Kidney (tissue), 13 donors: ENCODE measurements at regions not wholly inside any gene's neighbourhood (a gene's known extent, or its start where the extent isn't known, plus 50 kb on each side); places are given as distances from the start of the nearest gene placed in this dataset.

Experiments
- DNase-seq, 5 donors: peaks; one replicate each; pipeline ENCODE4 v3.0.0-alpha.2; 2013 to 2020
- FAIRE-seq: peaks from 2 replicates; lab custom pipeline; 2012; peaks lifted over from hg19 to GRCh38; lab: Jason Lieb, UNC
- H3K27ac ChIP-seq, 2 donors: one replicate each; pipeline ENCODE4 v1.7.0; 2013; ENCODE audit warnings: low read depth in 2 of 2, low read length in 2 of 2, inconsistent platforms in 1 of 2
- H3K27me3 ChIP-seq: one replicate; pipeline ENCODE4 v1.7.1; 2013; ENCODE audit warnings: low read length, inconsistent platforms; ENCODE audit not compliant: control insufficient read depth, insufficient read depth
- H3K36me3 ChIP-seq, 3 donors: one replicate each; pipeline versions ENCODE4 v1.7.0 to v1.7.1; 2013; ENCODE audit warnings: low read length in 3 of 3, control low read depth in 1 of 3, inconsistent platforms in 1 of 3; ENCODE audit not compliant: insufficient read depth in 3 of 3, control insufficient read depth in 2 of 3
- H3K4me1 ChIP-seq, 3 donors: one replicate each; pipeline versions ENCODE4 v1.7.0 to v1.7.1; 2013; ENCODE audit warnings: low read length in 3 of 3, inconsistent platforms in 1 of 3, low read depth in 1 of 3; ENCODE audit not compliant: control insufficient read depth in 2 of 3, insufficient read depth in 2 of 3
- H3K4me3 ChIP-seq, 3 donors: one replicate each; pipeline versions ENCODE4 v1.7.0 to v1.8.1; 2013; ENCODE audit warnings: low read length in 3 of 3, control low read depth in 1 of 3, inconsistent platforms in 1 of 3
- H3K9ac ChIP-seq, 3 donors: one replicate each; pipeline versions ENCODE4 v1.7.0 to v1.7.1; 2013; ENCODE audit warnings: low read length in 3 of 3, control low read depth in 1 of 3, inconsistent platforms in 1 of 3
- H3K9me3 ChIP-seq, 3 donors: one replicate each; pipeline versions ENCODE4 v1.7.0 to v1.7.1; 2013; ENCODE audit warnings: low read length in 3 of 3, control low read depth in 1 of 3, inconsistent platforms in 1 of 3; ENCODE audit not compliant: control insufficient read depth in 2 of 3, insufficient read depth in 1 of 3
- CTCF ChIP-seq: IDR thresholded peaks from 3 replicates; pipeline ENCODE4 v1.5.1; 2012; ENCODE audit warnings: mild to moderate bottlenecking, moderate library complexity, borderline replicate concordance; ENCODE audit not compliant: insufficient read depth; ENCODE audit errors: extremely low read depth
- intact Hi-C: fragments of 100-400 bp; cut with DNase I; formaldehyde crosslinking; loops from one replicate; pipeline ENCODE4 v1.11.1; 2022
- donor health status: control.
- donor health status: control.
- donor health status: control.
- donor health status: control.
- donor health status: control.
- donor health status: DM: yes; HTN: yes; CAD: no.
- donor health status: Normal renal cell carcinoma (clear cell type).

GRCh38 chr7:24501009-24501408, 72.2 kb upstream of the PALS2 start:
- FAIRE-seq, result no peak
- no peak overlapping the region for H3K4me3 ChIP-seq
- no peak overlapping the region for H3K9ac ChIP-seq
- DNase-seq, result no peak
- no peaks in the 10 kb centered on the region for H3K9me3 ChIP-seq
- H3K27me3 ChIP-seq, result no peaks in the 10 kb centered on the region
- no peak overlapping the region for H3K27ac ChIP-seq
- intact Hi-C loops, result no loop called here
- no peaks in the 10 kb centered on the region for H3K4me1 ChIP-seq
- TF ChIP-seq CTCF, result no peak
- H3K36me3 ChIP-seq, result no peaks in the 10 kb centered on the region

- H3K4me1 ChIP-seq, result no peaks in the 10 kb centered on the region
- DNase-seq (no peak), FAIRE-seq (no peak)
- no peaks in the 10 kb centered on the region for H3K36me3 ChIP-seq
- intact Hi-C loops, result no loop called here
- no peaks in the 10 kb centered on the region for H3K9me3 ChIP-seq
- H3K27ac ChIP-seq, result no peak overlapping the region
- H3K9ac ChIP-seq, result no peak overlapping the region
- no peak overlapping the region for H3K4me3 ChIP-seq
- H3K27me3 ChIP-seq, result no peaks in the 10 kb centered on the region
- TF ChIP-seq CTCF, result no peak
These were observed 71.7 kb upstream of the PALS2 start for GRCh38 chr7:24501443-24502134.

GRCh38 chr7:24502135-24502488, 71.1 kb upstream of the PALS2 start:
- no peaks in the 10 kb centered on the region for H3K27me3 ChIP-seq
- DNase-seq (no peak), FAIRE-seq (no peak)
- H3K27ac ChIP-seq, result no peak overlapping the region
- intact Hi-C loops, result no loop called here
- no peak for TF ChIP-seq CTCF
- no peaks in the 10 kb centered on the region for H3K9me3 ChIP-seq
- H3K4me1 ChIP-seq, result no peaks in the 10 kb centered on the region
- H3K4me3 ChIP-seq, result no peak overlapping the region
- H3K36me3 ChIP-seq, result no peaks in the 10 kb centered on the region
- H3K9ac ChIP-seq, result no peak overlapping the region

GRCh38 chr7:24503506-24503905, 69.7 kb upstream of the PALS2 start:
- Histone ChIP-seq H3K27ac (no peak overlapping the region), H3K36me3 (no peaks in the 10 kb centered on the region), H3K9me3 (no peaks in the 10 kb centered on the region), H3K27me3 (no peaks in the 10 kb centered on the region), H3K4me3 (no peak overlapping the region), H3K9ac (no peak overlapping the region), H3K4me1 (no peaks in the 10 kb centered on the region)
- intact Hi-C loops, result no loop called here
- TF ChIP-seq CTCF, result no peak
- DNase-seq (no peak), FAIRE-seq (no peak)
